Kidney capillary endothelial cell (primary cell): ENCODE measurements at regions not wholly inside any gene's neighbourhood (a gene's known extent, or its start where the extent isn't known, plus 50 kb on each side); places are given as distances from the start of the nearest gene placed in this dataset.
"Not testable (repeated sequence)": the region's sequence is repeated elsewhere in the genome, so short reads cannot be mapped to it uniquely, and the experiment has no call there.

Experiments
- DNase-seq: peaks from one replicate; pipeline ENCODE4 v3.0.0-alpha.2; 2018; ENCODE audit warnings: low spot score

GRCh38 chr2:8334866-8335325 is 347.0 kb upstream of the ID2 start:
- DNase-seq, result no peak

DNA sequence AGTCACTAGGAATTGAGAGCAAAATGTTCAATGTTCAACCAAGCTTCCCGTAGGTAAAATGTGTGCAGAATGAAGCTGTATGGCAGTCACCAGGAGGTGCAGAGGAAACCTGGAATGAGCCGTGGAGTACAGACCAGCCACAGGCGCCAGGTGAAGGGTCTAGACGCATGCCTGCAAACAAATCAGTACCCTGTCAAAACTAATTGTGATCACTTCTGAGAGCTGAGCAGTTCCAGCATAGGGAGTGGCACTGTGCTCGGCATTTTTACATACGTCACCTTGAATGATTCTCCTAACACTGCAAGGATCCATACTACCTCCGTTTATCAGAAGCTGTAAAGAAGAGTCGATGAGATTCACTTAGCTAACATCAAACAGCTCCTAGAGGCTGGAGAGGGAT is 346.1 kb upstream of the ID2 start:
- no peak for DNase-seq

- DNase-seq, result no peak
These were observed 344.5 kb upstream of the ID2 start for GRCh38 chr2:8337321-8337720.

DNA sequence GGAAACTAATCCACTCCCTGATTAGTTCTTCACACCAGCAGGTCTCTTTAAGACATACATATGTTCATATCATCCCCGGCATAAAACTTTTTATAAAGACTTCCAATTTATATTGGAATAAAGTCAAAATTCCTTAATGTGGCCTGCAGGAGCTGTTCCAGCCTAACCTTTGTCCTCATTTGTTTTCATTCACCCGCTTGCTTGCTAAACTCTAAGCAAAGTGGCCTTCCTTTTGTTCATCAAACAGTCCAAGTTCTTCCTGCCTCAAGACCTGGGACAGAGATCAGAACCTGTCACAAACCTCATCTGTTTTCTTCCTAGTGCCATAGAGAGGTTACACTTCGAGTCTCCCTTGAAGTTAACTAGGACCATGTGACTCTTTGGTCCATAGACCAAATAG is 339.4 kb upstream of the ID2 start:
- DNase-seq, result no peak

DNA sequence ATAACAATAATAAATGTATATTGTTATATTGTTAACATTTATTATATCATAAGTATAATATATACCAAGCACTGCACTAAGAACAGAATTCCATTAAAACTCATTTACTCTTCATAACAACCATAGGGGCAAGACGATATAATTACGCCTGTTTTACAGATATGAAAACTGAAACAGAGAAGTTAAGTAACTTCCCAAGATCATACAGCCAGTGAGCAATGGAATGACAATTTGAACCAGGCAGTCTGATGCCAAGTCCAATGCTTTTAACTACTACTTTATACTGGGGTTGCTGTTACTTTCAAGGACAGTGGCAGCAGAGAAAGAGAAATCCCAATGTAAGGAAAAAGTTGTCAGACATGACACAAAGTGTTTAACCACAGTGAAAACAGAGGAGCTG is 338.8 kb upstream of the ID2 start:
- no peak for DNase-seq

GRCh38 chr2:8344144-8345097 is 337.4 kb upstream of the ID2 start:
- DNase-seq, result no peak

- no peak for DNase-seq
These were observed 336.7 kb upstream of the ID2 start for GRCh38 chr2:8345200-8345599.

- DNase-seq, result no peak
These were observed 335.6 kb upstream of the ID2 start for GRCh38 chr2:8346208-8346607.

- DNase-seq, result no peak
These were observed 335.0 kb upstream of the ID2 start for GRCh38 chr2:8346706-8347430.

- not testable (repeated sequence) for DNase-seq
These were observed 332.9 kb upstream of the ID2 start for GRCh38 chr2:8348911-8349310.

DNA sequence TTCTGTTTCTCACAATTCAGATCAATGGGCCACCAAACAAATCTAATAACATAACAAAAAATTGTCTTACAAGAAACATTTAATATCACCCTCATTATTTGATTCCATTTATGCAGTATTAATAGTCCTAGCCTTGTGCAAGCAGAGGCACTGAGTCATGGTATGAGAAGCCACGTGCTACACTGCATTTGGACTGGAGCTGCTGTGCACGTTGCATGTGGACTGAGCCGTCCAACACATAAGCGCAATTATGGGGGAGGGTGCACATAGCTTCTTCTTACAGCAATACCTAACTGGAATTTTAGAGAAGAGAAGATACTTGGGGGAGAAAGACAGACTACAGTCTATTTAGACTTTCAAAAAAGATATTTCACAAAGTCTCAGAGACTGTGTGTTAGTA is 329.6 kb upstream of the ID2 start:
- no peak for DNase-seq

DNA sequence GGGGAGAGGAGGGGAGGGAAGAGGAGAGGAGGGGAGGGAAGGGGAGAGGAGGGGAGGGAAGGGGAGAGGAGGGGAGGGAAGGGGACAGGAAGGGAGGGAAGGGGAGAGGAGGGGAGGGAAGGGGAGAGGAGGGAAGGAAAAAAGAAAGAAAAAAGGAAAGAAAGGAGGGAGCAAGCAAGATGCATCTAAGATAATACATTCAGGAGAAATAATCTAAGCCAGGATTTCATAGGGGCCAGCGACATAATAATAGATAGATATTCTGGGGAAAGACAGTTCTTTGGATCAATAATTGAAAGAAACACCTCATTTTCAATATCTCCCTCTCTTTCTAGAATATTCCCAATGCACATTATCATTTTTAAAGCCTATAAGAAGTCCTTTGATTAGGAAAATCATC is 328.9 kb upstream of the ID2 start:
- DNase-seq, result no peak

- DNase-seq, result no peak
These were observed 326.6 kb upstream of the ID2 start for GRCh38 chr2:8355102-8355859.

- no peak for DNase-seq
These were observed 323.9 kb upstream of the ID2 start for GRCh38 chr2:8357738-8358518.

DNA sequence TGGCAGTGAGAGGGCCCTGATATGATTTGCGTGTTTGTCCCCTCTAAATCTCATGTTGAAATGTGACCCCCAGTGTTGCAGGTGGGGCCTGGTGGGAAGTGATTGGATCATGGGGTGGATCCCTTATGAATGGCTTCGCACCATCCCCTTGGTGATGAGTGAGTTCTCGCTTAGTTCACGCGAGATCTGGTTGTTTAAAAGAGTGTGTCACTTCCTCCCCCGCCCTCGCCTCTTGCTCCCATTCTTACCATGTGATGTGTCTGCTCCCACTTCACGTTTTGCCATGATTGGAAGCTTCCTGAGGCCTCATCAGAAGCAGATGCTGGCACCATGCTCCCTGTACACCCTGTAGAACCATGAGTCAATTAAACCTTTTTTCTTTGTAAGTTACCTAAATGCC is 319.9 kb upstream of the ID2 start:
- DNase-seq, result no peak

GRCh38 chr2:8363161-8363560 is 318.7 kb upstream of the ID2 start:
- no peak for DNase-seq

DNA sequence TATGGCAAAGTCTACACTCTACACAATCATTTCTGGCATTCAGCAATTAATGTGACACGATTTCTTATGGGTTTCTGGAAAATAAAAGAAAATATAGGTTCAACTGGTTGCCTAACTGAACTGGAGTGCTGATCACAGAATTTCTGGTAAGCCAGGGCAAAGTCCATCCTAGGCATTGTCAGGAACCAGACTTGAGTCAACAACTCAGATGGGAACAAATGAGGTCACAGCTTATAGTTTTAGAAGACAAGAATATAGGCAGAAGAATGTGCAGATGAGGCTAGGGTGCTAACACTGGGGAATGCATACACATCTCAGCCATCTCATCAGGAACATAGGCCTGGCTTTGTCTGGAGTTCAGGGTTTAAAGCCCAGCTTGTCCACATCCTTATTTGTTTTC is 317.2 kb upstream of the ID2 start:
- no peak for DNase-seq

DNA sequence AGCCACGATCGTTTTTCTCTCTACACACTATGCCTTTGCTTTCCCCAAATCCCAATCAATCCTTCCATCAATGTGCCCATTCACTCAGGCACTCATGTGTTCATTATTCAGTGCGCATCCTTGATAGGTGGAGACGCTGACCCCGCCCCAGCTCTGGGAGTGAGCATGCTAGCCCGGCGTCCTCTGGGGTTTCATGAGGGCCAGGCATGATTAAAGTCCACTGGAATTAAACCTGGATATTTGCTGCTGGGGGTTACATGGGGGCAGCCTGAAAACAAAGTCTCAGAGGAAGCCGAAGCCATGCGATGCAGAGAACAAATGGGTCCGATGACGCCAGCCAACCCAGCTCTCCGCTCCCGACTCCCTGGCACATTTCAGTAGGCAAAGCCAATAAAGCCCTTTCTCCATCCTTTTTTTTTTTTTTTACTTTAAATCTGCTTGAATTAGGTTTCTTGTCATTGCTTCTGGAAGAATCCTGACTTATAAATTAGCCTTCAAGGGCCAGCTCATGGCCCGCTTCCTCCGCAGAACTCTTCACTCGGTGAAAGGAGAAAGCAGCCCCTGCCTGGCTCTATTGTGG is 316.4 kb upstream of the ID2 start:
- no peak for DNase-seq

DNA sequence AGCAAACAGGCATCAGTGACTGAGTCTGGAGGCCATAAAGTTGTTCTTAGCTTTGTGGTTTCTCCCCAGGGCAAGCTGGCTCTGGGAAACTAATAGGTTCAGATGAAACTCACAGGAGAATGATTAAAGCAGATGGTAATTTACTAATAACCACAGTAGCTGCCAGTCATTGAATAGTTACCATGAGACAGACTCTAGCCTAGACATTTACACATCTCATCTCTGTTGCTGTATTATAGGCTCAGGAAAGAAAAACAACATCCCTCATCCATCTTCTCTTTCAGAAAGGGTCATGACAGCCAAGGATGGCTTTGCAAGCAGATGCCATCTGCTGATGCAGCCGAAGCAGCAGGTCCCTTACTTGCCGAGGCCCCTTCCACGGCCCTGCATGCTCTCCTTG is 314.0 kb upstream of the ID2 start:
- no peak for DNase-seq

- DNase-seq, result no peak
These were observed 313.4 kb upstream of the ID2 start for GRCh38 chr2:8368463-8368862.

- no peak for DNase-seq
These were observed 312.3 kb upstream of the ID2 start for GRCh38 chr2:8369522-8369921.
